GM12878 (cell line): ENCODE measurements at regions not wholly inside any gene's neighbourhood (a gene's known extent, or its start where the extent isn't known, plus 50 kb on each side); places are given as distances from the start of the nearest gene placed in this dataset.

Experiments
- CEBPB ChIP-seq, 2 experiments: fragments of 150-350 bp in 1 of 2; IDR thresholded peaks; 2 replicates each; pipeline ENCODE4 v1.6.1; 2012 to 2014; ENCODE audit warnings: low read depth in 2 of 2, low read length in 2 of 2, borderline replicate concordance in 1 of 2, inconsistent platforms in 1 of 2
- CEBPZ ChIP-seq: fragments of 150-350 bp; IDR thresholded peaks from 2 replicates; pipeline ENCODE4 v1.6.1; 2016; ENCODE audit warnings: low read depth, low read length
- E2F8 ChIP-seq: fragments of 450-650 bp; IDR thresholded peaks from 2 replicates; pipeline ENCODE4 v1.6.1; 2018; ENCODE audit warnings: mild to moderate bottlenecking, low read depth, moderate library complexity; ENCODE audit not compliant: partially characterized antibody
- LARP7 ChIP-seq: fragments of 450-650 bp; IDR thresholded peaks from 2 replicates; pipeline ENCODE4 v1.6.1; 2017; ENCODE audit warnings: mild to moderate bottlenecking
- NFYB ChIP-seq: IDR thresholded peaks from 2 replicates; pipeline ENCODE4 v1.6.1; 2011; ENCODE audit warnings: low read depth, mild to moderate bottlenecking, low read length, improper control_type of control experiment, moderate library complexity; ENCODE audit not compliant: insufficient read depth
- PKNOX1 ChIP-seq: fragments of 450-650 bp; IDR thresholded peaks from 2 replicates; pipeline ENCODE4 v1.6.1; 2016; ENCODE audit warnings: mild to moderate bottlenecking
- RAD51 ChIP-seq: fragments of 450-650 bp; IDR thresholded peaks from 2 replicates; pipeline ENCODE4 v1.6.1; 2016; ENCODE audit warnings: moderate library complexity, mild to moderate bottlenecking, inconsistent platforms
- RELB ChIP-seq: fragments of 450-650 bp; IDR thresholded peaks from 2 replicates; pipeline ENCODE4 v1.6.1; 2017; ENCODE audit warnings: low read depth, mild to moderate bottlenecking, moderate library complexity
- REST ChIP-seq: IDR thresholded peaks from 2 replicates; pipeline ENCODE4 v1.6.1; 2012; ENCODE audit warnings: mild to moderate bottlenecking, low read depth, low read length
- USF1 ChIP-seq: IDR thresholded peaks from 2 replicates; pipeline ENCODE4 v1.6.1; 2011; ENCODE audit warnings: borderline replicate concordance, low read depth, mild to moderate bottlenecking, moderate library complexity, mixed read lengths, low read length; ENCODE audit not compliant: insufficient read depth; ENCODE audit errors: extremely low read length
- YY1 ChIP-seq: IDR thresholded peaks from 2 replicates; pipeline ENCODE4 v1.6.1; 2011; ENCODE audit warnings: low read depth, mild to moderate bottlenecking, low read length
- ZNF217 ChIP-seq: fragments of 450-650 bp; IDR thresholded peaks from 2 replicates; pipeline ENCODE4 v1.6.1; 2017; ENCODE audit warnings: antibody characterized with exemption, mild to moderate bottlenecking
- ZNF24 ChIP-seq: fragments of 450-650 bp; IDR thresholded peaks from 2 replicates; pipeline ENCODE4 v1.6.1; 2017; ENCODE audit warnings: antibody characterized with exemption, mild to moderate bottlenecking
- ZNF274 ChIP-seq: IDR thresholded peaks from one replicate; pipeline ENCODE4 v1.8.0; 2011; ENCODE audit not compliant: insufficient read length, insufficient read depth

GRCh38 chr21:36535618-36536241, 55.8 kb upstream of the CLDN14 start (continued):
- TF ChIP-seq CEBPB (IDR thresholded peaks at IDR 0.05; ENCODE audit: borderline replicate concordance in 1 of 2, low read depth in 2 of 2, low read length in 2 of 2) (no peak), USF1 (no peak), RELB (peak; percentile 97), ZNF24 (no peak; the same call in 1 of the 2 replicates), RAD51 (peak; percentile 84), REST (no peak), E2F8 (peak; percentile 42), PKNOX1 (peak; percentile 85), YY1 (no peak), LARP7 (no peak), ZNF217 (0 out of 2 replicates have a peak, but pooled peaks have one; percentile 45), CEBPZ (no peak), ZNF274 (no peak), NFYB (no peak)
